ENCODE measurements at regions not wholly inside any gene's neighbourhood (a gene's known extent, or its start where the extent isn't known, plus 50 kb on each side); places are given as distances from the start of the nearest gene placed in this dataset.

- TF ChIP-seq ZC3H11A (IDR thresholded peaks at IDR 0.05) (0 out of 2 replicates have a peak, but pooled peaks have one; percentile 12), CTCF (IDR thresholded peaks at IDR 0.05) (no peak), USF2 (IDR thresholded peaks at IDR 0.05) (no peak), ELK1 (IDR thresholded peaks at IDR 0.05; ENCODE audit: low read depth, low read length) (no peak)
These were observed 339.9 kb upstream of the OLFM3 start for GRCh38 chr1:102336602-102337001.
